ENCODE measurements at regions not wholly inside any gene's neighbourhood (a gene's known extent, or its start where the extent isn't known, plus 50 kb on each side); places are given as distances from the start of the nearest gene placed in this dataset.

DNA sequence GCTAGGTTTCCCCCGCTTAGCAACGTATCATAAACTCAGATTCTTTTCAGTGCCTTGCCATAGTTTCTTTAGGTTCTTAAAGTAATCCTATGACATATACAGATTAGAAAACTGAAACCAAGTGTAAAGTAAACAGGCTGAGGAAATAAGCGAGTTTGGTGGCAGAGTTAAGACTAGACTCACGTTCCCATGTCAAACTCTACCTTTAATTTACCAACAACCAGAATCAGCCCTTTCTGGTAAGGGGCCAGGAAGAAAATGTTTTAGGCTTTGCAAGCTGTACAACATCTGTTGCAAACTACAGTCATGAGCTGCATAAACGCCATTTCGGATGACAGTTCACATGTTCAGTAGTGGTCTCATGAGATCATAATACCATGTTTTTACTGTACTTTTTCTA lies 128.0 kb upstream of the PRICKLE2 start (continued):
- TF ChIP-seq ZNF274 (IDR thresholded peaks at IDR 0.05; ENCODE audit: low read depth, low read length) (no peak), CBX3 (IDR thresholded peaks at IDR 0.05; ENCODE audit: low read depth) (no peak), EGR1 (IDR thresholded peaks at IDR 0.05; ENCODE audit: low read depth) (no peak), ZFX (IDR thresholded peaks at IDR 0.05) (no peak), RAD21 (IDR thresholded peaks at IDR 0.05; ENCODE audit: low read depth) (no peak), CTCF (IDR thresholded peaks at IDR 0.05 in 2 of 3, conservative IDR thresholded peaks at IDR 0.05 in 1 of 3; ENCODE audit: borderline replicate concordance in 1 of 3, insufficient read depth in 1 of 3, low read depth in 2 of 3, low read length in 2 of 3) (no peak)

- no peak for DNase-seq (ENCODE audit: low read depth, low spot score)
- H4K20me1 ChIP-seq (ENCODE audit: insufficient read depth): no peaks in the 10 kb centered on the region
- H3K4me3 ChIP-seq (replicated peaks in 1 of 2; ENCODE audit: low read depth in 1 of 2, low read length in 2 of 2): no peak overlapping the region
- no peak overlapping the region for H2AFZ ChIP-seq (ENCODE audit: low read depth, low read length, poor library complexity, severe bottlenecking)
- no peaks in the 10 kb centered on the region for H3K9me3 ChIP-seq (ENCODE audit: control insufficient read depth in 1 of 2, insufficient read depth in 1 of 2, low read depth in 1 of 2, low read length in 2 of 2)
- CTCF ChIA-PET: no interaction called here
- no peak for TF ChIP-seq SIN3A (IDR thresholded peaks at IDR 0.05; ENCODE audit: low read depth)
- no peak for TF ChIP-seq RAD21 (IDR thresholded peaks at IDR 0.05; ENCODE audit: low read depth)
- RAD21 ChIA-PET (ENCODE audit: low non-redundant PET in 1 of 2, low total read pairs in 2 of 2, uncharacterized antibody in 2 of 2, unreplicated experiment in 2 of 2): no interaction called here
- H3K27ac ChIP-seq (ENCODE audit: low read depth, low read length): no peak overlapping the region
- no peak for ATAC-seq
- H3K36me3 ChIP-seq (ENCODE audit: control insufficient read depth in 1 of 2, insufficient read depth in 2 of 2, low read length in 2 of 2): no peaks in the 10 kb centered on the region
- no peak overlapping the region for H3K4me2 ChIP-seq (ENCODE audit: low read length)
- H3K9ac ChIP-seq (ENCODE audit: low read length): no peak overlapping the region
- POLR2A ChIA-PET: no interaction called here
- no peaks in the 10 kb centered on the region for H3K4me1 ChIP-seq (ENCODE audit: control insufficient read depth in 1 of 2, insufficient read depth in 2 of 2, low read length in 2 of 2)
- BruUV-seq (replicated peaks): no TSS peak
- H3K9me2 ChIP-seq (ENCODE audit: insufficient read depth): no peaks in the 10 kb centered on the region
- H3K27me3 ChIP-seq (ENCODE audit: insufficient read depth, low read length): peaks cover 2% of the 10 kb centered on the region; the same call in 1 of the 2 replicates
- intact Hi-C loops (cut with micrococcal nuclease): no loop called here
- no peaks in the 10 kb centered on the region for H3K79me2 ChIP-seq (ENCODE audit: insufficient read depth, low read length)
Observed at GRCh38 chr3:64352639-64352992, 127.3 kb upstream of the PRICKLE2 start.
